IMR-90 (cell line): ENCODE measurements at regions not wholly inside any gene's neighbourhood (a gene's known extent, or its start where the extent isn't known, plus 50 kb on each side); places are given as distances from the start of the nearest gene placed in this dataset.

Experiments
- ATAC-seq: fragments of 200-7000 bp; cut with Tn5 transposase; 2 replicates; pipeline ENCODE4 v1.9.1; 2020; ENCODE audit warnings: low read depth, mild to moderate bottlenecking, moderate library complexity
- BruUV-seq: library from RNA; stranded (reverse); fragments of 400-500 nt; replicated peaks from 2 replicates; lab custom pipeline; 2021; lab: Mats Ljungman, UMichigan
- CTCF ChIA-PET: fragments of 300-600 bp; formaldehyde crosslinking; extraction: SDS; loops from one replicate; lab custom pipeline; 2021; ENCODE audit warnings: antibody characterized with exemption; lab: Yijun Ruan, JAX
- POLR2A ChIA-PET: fragments of 300-600 bp; sonication (Branson Sonifier 250); formaldehyde crosslinking; loops from one replicate; lab custom pipeline; 2022; ENCODE audit warnings: antibody characterized with exemption; ENCODE audit not compliant: unreplicated experiment; lab: Charles Lee
- DNase-seq: peaks from one replicate; pipeline ENCODE4 v3.0.0; 2013
- H2AFZ ChIP-seq: replicated peaks from 2 replicates; pipeline ENCODE3; 2013; ENCODE audit warnings: low read length, mild to moderate bottlenecking; ENCODE audit not compliant: poor library complexity
- H2AK5ac ChIP-seq: 2 replicates; pipeline ENCODE4 v1.6.1; 2013; ENCODE audit warnings: low read depth, low read length, inconsistent platforms
- H2AK9ac ChIP-seq: replicated peaks from 2 replicates; pipeline ENCODE3; 2013; ENCODE audit warnings: mild to moderate bottlenecking, low read depth, low read length, moderate library complexity; ENCODE audit not compliant: poor library complexity
- H2BK120ac ChIP-seq: 2 replicates; pipeline ENCODE4 v1.6.1; 2013; ENCODE audit warnings: low read depth, low read length, inconsistent platforms
- H2BK15ac ChIP-seq: 3 replicates; pipeline ENCODE4 v1.6.1; 2013; ENCODE audit warnings: low read depth, low read length, inconsistent platforms
- H2BK20ac ChIP-seq: 2 replicates; pipeline ENCODE4 v1.6.1; 2013; ENCODE audit warnings: low read depth, mild to moderate bottlenecking, inconsistent platforms, low read length, moderate library complexity
- H2BK5ac ChIP-seq: 2 replicates; pipeline ENCODE4 v1.6.1; 2013; ENCODE audit warnings: mild to moderate bottlenecking, low read depth, low read length, inconsistent platforms; ENCODE audit not compliant: poor library complexity, severe bottlenecking
- H3K14ac ChIP-seq: replicated peaks from 2 replicates; pipeline ENCODE4 v1.6.1; 2013; ENCODE audit warnings: low read depth, low read length, inconsistent platforms
- H3K18ac ChIP-seq: 2 replicates; pipeline ENCODE4 v1.6.1; 2013; ENCODE audit warnings: low read depth, low read length, control low read depth
- H3K23ac ChIP-seq: 2 replicates; pipeline ENCODE4 v1.6.1; 2013; ENCODE audit warnings: low read depth, low read length, inconsistent platforms
- H3K27ac ChIP-seq: 2 replicates; pipeline ENCODE4 v1.5.1; 2013; ENCODE audit warnings: mild to moderate bottlenecking, control low read depth, low read length; ENCODE audit not compliant: insufficient read depth
- H3K27me3 ChIP-seq: 2 replicates; pipeline ENCODE4 v1.6.1; 2013; ENCODE audit warnings: low read length; ENCODE audit not compliant: control insufficient read depth, insufficient read depth
- H3K36me3 ChIP-seq: 2 replicates; pipeline ENCODE4 v1.6.1; 2013; ENCODE audit warnings: low read length, mixed read lengths; ENCODE audit not compliant: control insufficient read depth, insufficient read depth
- H3K4ac ChIP-seq: 2 replicates; pipeline ENCODE4 v1.6.1; 2013; ENCODE audit warnings: low read depth, low read length, inconsistent platforms
- H3K4me1 ChIP-seq: 2 replicates; pipeline ENCODE4 v1.6.1; 2013; ENCODE audit warnings: low read length, mixed read lengths; ENCODE audit not compliant: control insufficient read depth, insufficient read depth
- H3K4me2 ChIP-seq: 2 replicates; pipeline ENCODE4 v1.6.1; 2013; ENCODE audit warnings: low read depth, mild to moderate bottlenecking, control low read depth, low read length, moderate library complexity
- H3K4me3 ChIP-seq: 2 replicates; pipeline ENCODE4 v1.5.1; 2013; ENCODE audit warnings: low read depth, mild to moderate bottlenecking, control low read depth, low read length, moderate library complexity; ENCODE audit not compliant: insufficient read depth
- H3K56ac ChIP-seq: 2 replicates; pipeline ENCODE4 v1.6.1; 2013; ENCODE audit warnings: low read length, inconsistent platforms; ENCODE audit not compliant: insufficient read depth; ENCODE audit errors: extremely low read depth
- H3K79me1 ChIP-seq, 2 experiments: 2 replicates each; pipeline ENCODE4 v1.6.1; 2013; ENCODE audit warnings: low read length in 2 of 2, inconsistent platforms in 1 of 2, low read depth in 1 of 2
- H3K9ac ChIP-seq: 2 replicates; pipeline ENCODE4 v1.6.1; 2013; ENCODE audit warnings: low read depth, low read length, control low read depth
- H3K9me1 ChIP-seq: 2 replicates; pipeline ENCODE4 v1.6.1; 2013; ENCODE audit warnings: low read length, inconsistent platforms; ENCODE audit not compliant: insufficient read depth
- H3K9me3 ChIP-seq: 2 replicates; pipeline ENCODE4 v1.6.1; 2013; ENCODE audit warnings: low read length; ENCODE audit not compliant: control insufficient read depth, insufficient read depth
- H4K20me1 ChIP-seq: 2 replicates; pipeline ENCODE4 v1.6.1; 2013; ENCODE audit warnings: low read length, inconsistent platforms; ENCODE audit not compliant: insufficient read depth
- H4K5ac ChIP-seq: 2 replicates; pipeline ENCODE4 v1.6.1; 2013; ENCODE audit warnings: mild to moderate bottlenecking, low read depth, low read length, control low read depth
- H4K8ac ChIP-seq, 2 experiments: 2 replicates each; pipeline ENCODE4 v1.6.1; 2013; ENCODE audit warnings: low read depth in 2 of 2, low read length in 2 of 2, control low read depth in 1 of 2, inconsistent platforms in 1 of 2
- H4K91ac ChIP-seq: 2 replicates; pipeline ENCODE4 v1.6.1; 2013; ENCODE audit warnings: low read depth, low read length, inconsistent platforms; ENCODE audit not compliant: insufficient read depth
- BHLHE40 ChIP-seq: fragments of 150-350 bp; IDR thresholded peaks from 2 replicates; pipeline ENCODE4 v1.6.1; 2016; ENCODE audit warnings: mild to moderate bottlenecking, low read depth, low read length
- CEBPB ChIP-seq: IDR thresholded peaks from 2 replicates; pipeline ENCODE4 v1.6.1; 2012; ENCODE audit warnings: low read depth, low read length, improper control_type of control experiment
- CHD1 ChIP-seq: IDR thresholded peaks from 2 replicates; pipeline ENCODE4 v1.6.1; 2012; ENCODE audit warnings: low read depth, low read length, improper control_type of control experiment
- CTCF ChIP-seq: conservative IDR thresholded peaks from 2 replicates; pipeline ENCODE4 v1.5.1; 2012; ENCODE audit warnings: mild to moderate bottlenecking, low read depth, low read length, improper control_type of control experiment
- MAFK ChIP-seq: IDR thresholded peaks from 2 replicates; pipeline ENCODE4 v1.6.1; 2012; ENCODE audit warnings: low read depth, low read length, improper control_type of control experiment
- MAZ ChIP-seq: IDR thresholded peaks from 2 replicates; pipeline ENCODE4 v1.6.1; 2012; ENCODE audit warnings: low read depth, mild to moderate bottlenecking, low read length, improper control_type of control experiment, moderate library complexity, borderline replicate concordance
- MXI1 ChIP-seq: IDR thresholded peaks from 2 replicates; pipeline ENCODE4 v1.6.1; 2012; ENCODE audit warnings: low read depth, mild to moderate bottlenecking, low read length, moderate library complexity, borderline replicate concordance
- NFE2L2 ChIP-seq: fragments of 150-350 bp; IDR thresholded peaks from 2 replicates; pipeline ENCODE4 v1.6.1; 2016; ENCODE audit warnings: low read depth, mild to moderate bottlenecking, low read length
- POLR2A ChIP-seq: IDR thresholded peaks from 2 replicates; pipeline ENCODE4 v1.6.1; 2012; ENCODE audit warnings: mild to moderate bottlenecking, low read depth, low read length
- RCOR1 ChIP-seq: IDR thresholded peaks from 2 replicates; pipeline ENCODE4 v1.6.1; 2012; ENCODE audit warnings: mild to moderate bottlenecking, low read length, improper control_type of control experiment; ENCODE audit not compliant: insufficient replicate concordance
- RFX5 ChIP-seq: IDR thresholded peaks from 2 replicates; pipeline ENCODE4 v1.8.0; 2012; ENCODE audit warnings: low read depth, mild to moderate bottlenecking, low read length, moderate library complexity
- SMC3 ChIP-seq: fragments of 150-350 bp; IDR thresholded peaks from 2 replicates; pipeline ENCODE4 v1.6.1; 2016; ENCODE audit warnings: low read depth, mild to moderate bottlenecking, antibody characterized with exemption, low read length, moderate library complexity
- WGBS, 2 experiments: methylation state at CpG; one replicate each; pipeline versions ENCODE4 v1.1.5 to v1.1.7; 2013; ENCODE audit warnings: missing lambda C conversion rate in 2 of 2; ENCODE audit not compliant: insufficient read length in 1 of 2; ENCODE audit errors: extremely low coverage in 2 of 2; 5-methylcytosine and 5-hydroxymethylcytosine counted together
- dilution Hi-C: fragments of 300-500 bp; cut with HindIII; formaldehyde crosslinking; loops from one replicate; pipeline ENCODE4 v1.14.3; 2018; ENCODE audit warnings: low sequenced_read_pairs; ENCODE audit not compliant: unreplicated experiment
- in situ Hi-C: fragments of 300-500 bp; cut with MboI; formaldehyde crosslinking; loops from 3 replicates; pipeline ENCODE4 v1.14.3; 2019; ENCODE audit warnings: low sequenced_read_pairs, inconsistent platforms, mixed read lengths
- intact Hi-C: fragments of 100-400 bp; cut with micrococcal nuclease; formaldehyde crosslinking; loops from 2 replicates; pipeline ENCODE4 v1.10.0; 2022
- TF ChIP-seq, protein P1 (sequence below): fragments of 150-350 bp; IDR thresholded peaks from 2 replicates; pipeline ENCODE4 v1.6.1; 2017; ENCODE audit warnings: mild to moderate bottlenecking, antibody characterized with exemption, low read length, low read depth

DNA sequence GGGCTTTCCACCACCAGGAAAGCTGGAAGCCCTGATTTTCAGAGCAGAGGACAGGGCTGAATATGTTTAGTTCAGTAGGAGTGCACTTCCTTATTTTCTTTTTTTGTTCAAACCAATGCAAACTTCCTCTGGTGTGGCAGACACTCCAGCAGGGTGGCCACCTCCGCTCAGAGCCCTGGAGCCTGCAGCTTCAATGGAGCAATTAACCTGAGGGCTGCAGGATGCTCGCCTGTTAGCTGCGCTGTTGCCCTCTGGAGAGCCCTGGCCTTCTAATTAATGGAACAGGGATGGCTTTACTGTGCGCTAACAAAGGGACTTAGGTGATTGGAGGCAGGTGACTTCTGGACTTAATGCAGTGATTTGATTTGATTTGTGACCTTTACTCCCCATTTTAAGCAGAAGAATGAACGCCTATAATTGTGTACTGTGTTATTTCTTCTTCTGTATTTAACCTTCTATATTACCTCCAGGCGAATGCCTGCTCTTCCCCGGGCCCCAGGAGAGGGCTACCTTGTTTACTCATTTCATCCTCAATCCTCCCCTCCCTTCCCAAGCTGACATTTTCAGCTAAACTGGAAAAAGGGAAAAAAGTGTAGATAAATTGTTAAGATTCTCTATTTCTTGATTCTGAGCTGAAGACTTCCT is 123.0 kb upstream of the CTBP2 start:
- H2BK5ac ChIP-seq: no peak overlapping the region
- H4K8ac ChIP-seq: no peak overlapping the region
- TF ChIP-seq CEBPB (no peak), BHLHE40 (no peak), SMC3 (no peak), POLR2A (no peak), RFX5 (no peak), NFE2L2 (no peak), MXI1 (no peak), MAZ (no peak), CTCF (no peak), CHD1 (no peak), RCOR1 (no peak), MAFK (no peak)
- TF ChIP-seq, protein P1, sequence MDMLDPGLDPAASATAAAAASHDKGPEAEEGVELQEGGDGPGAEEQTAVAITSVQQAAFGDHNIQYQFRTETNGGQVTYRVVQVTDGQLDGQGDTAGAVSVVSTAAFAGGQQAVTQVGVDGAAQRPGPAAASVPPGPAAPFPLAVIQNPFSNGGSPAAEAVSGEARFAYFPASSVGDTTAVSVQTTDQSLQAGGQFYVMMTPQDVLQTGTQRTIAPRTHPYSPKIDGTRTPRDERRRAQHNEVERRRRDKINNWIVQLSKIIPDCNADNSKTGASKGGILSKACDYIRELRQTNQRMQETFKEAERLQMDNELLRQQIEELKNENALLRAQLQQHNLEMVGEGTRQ: no peak
- no peaks in the 10 kb centered on the region for H3K9me1 ChIP-seq
- no peak overlapping the region for H3K56ac ChIP-seq
- no peaks in the 10 kb centered on the region for H3K79me1 ChIP-seq
- BruUV-seq: no TSS peak
- H4K91ac ChIP-seq: no peak overlapping the region
- in situ Hi-C loops: no loop called here
- H4K20me1 ChIP-seq: no peaks in the 10 kb centered on the region
- H3K4ac ChIP-seq: no peak overlapping the region
- ChIA-PET POLR2A (no interaction called here), CTCF (no interaction called here)
- no peak overlapping the region for H3K23ac ChIP-seq
- no peak overlapping the region for H2AFZ ChIP-seq
- WGBS, 2 experiments: 67% methylated on average over 1 of the region's 7 CpGs; no CpG with 5 or more reads in 1 of the 2 experiments
- H3K4me3 ChIP-seq: no peak overlapping the region
- H3K4me1 ChIP-seq: no peaks in the 10 kb centered on the region
- no peak overlapping the region for H3K14ac ChIP-seq
- no peaks in the 10 kb centered on the region for H3K36me3 ChIP-seq
- intact Hi-C loops: no loop called here
- no peak overlapping the region for H3K9ac ChIP-seq
- no peak overlapping the region for H2BK120ac ChIP-seq
- no peak overlapping the region for H3K18ac ChIP-seq
- no peak overlapping the region for H4K5ac ChIP-seq
- dilution Hi-C loops: no loop called here
- ATAC-seq: no peak
- no peak overlapping the region for H2BK15ac ChIP-seq
- H2AK9ac ChIP-seq: no peak overlapping the region
- DNase-seq: no peak
- H3K27ac ChIP-seq: no peak overlapping the region
- no peak overlapping the region for H2AK5ac ChIP-seq
- H3K9me3 ChIP-seq: no peaks in the 10 kb centered on the region
- H3K27me3 ChIP-seq: peaks cover 16% of the 10 kb centered on the region
- H3K4me2 ChIP-seq: no peak overlapping the region
- no peak overlapping the region for H2BK20ac ChIP-seq
